OCI-LY1 (cell line): ENCODE measurements at regions not wholly inside any gene's neighbourhood (a gene's known extent, or its start where the extent isn't known, plus 50 kb on each side); places are given as distances from the start of the nearest gene placed in this dataset.

ENCODE experiments used
- H2AFZ ChIP-seq: fragments of 200-600 bp; sonication (generic), shearing (Covaris generic); 2 replicates; pipeline ENCODE4 v1.6.0; 2014; ENCODE audit warnings: antibody characterized with exemption, mild to moderate bottlenecking, low read length
- H3F3A ChIP-seq: fragments of 200-600 bp; sonication (generic), shearing (Covaris generic); 2 replicates; pipeline ENCODE4 v1.6.0; 2014; ENCODE audit warnings: mild to moderate bottlenecking, antibody characterized with exemption, low read length, moderate library complexity; ENCODE audit not compliant: insufficient read depth
- H3K27ac ChIP-seq: fragments of 200-600 bp; sonication (generic); 2 replicates; pipeline ENCODE4 v1.5.1; 2014; ENCODE audit warnings: low read length, mixed run types, mild to moderate bottlenecking, low read depth; ENCODE audit not compliant: poor library complexity, severe bottlenecking
- H3K27me3 ChIP-seq: fragments of 200-600 bp; sonication (generic); 2 replicates; pipeline ENCODE4 v1.6.0; 2014; ENCODE audit warnings: antibody characterized with exemption, mild to moderate bottlenecking, low read length, moderate library complexity; ENCODE audit not compliant: insufficient read depth
- H3K36me3 ChIP-seq: fragments of 200-600 bp; sonication (generic); 2 replicates; pipeline ENCODE4 v1.6.1; 2014; ENCODE audit warnings: mild to moderate bottlenecking, antibody characterized with exemption, low read length, moderate library complexity, mixed read lengths; ENCODE audit not compliant: insufficient read depth
- H3K4me1 ChIP-seq: fragments of 200-600 bp; sonication (generic); 2 replicates; pipeline ENCODE4 v1.5.1; 2014; ENCODE audit warnings: mild to moderate bottlenecking, low read length, moderate library complexity; ENCODE audit not compliant: insufficient read depth, severe bottlenecking
- H3K4me2 ChIP-seq: fragments of 200-600 bp; sonication (generic), shearing (Covaris generic); 2 replicates; pipeline ENCODE4 v1.6.1; 2014; ENCODE audit warnings: low read length
- H3K4me3 ChIP-seq: fragments of 200-600 bp; sonication (generic); 2 replicates; pipeline ENCODE4 v1.5.1; 2014; ENCODE audit warnings: low read length, low read depth, mild to moderate bottlenecking, mixed read lengths; ENCODE audit not compliant: poor library complexity, severe bottlenecking
- H3K79me2 ChIP-seq: fragments of 200-600 bp; shearing (Covaris generic); 2 replicates; pipeline ENCODE4 v1.6.1; 2016; ENCODE audit warnings: mixed run types, low read length, mixed read lengths; ENCODE audit not compliant: insufficient read depth
- H3K9ac ChIP-seq: fragments of 200-600 bp; sonication (generic), shearing (Covaris generic); 2 replicates; pipeline ENCODE4 v1.6.1; 2014; ENCODE audit warnings: mild to moderate bottlenecking, low read length, mixed read lengths
- H3K9me2 ChIP-seq: fragments of 200-600 bp; sonication (generic), shearing (Covaris generic); 2 replicates; pipeline ENCODE4 v1.6.1; 2014; ENCODE audit warnings: low read depth, mild to moderate bottlenecking, low read length, mixed read lengths
- H3K9me3 ChIP-seq: fragments of 200-600 bp; shearing (Covaris generic); 2 replicates; pipeline ENCODE4 v1.6.1; 2014; ENCODE audit warnings: low read length, mixed read lengths
- H4K20me1 ChIP-seq: fragments of 200-600 bp; sonication (generic), shearing (Covaris generic); 2 replicates; pipeline ENCODE4 v1.6.0; 2016; ENCODE audit warnings: mild to moderate bottlenecking, low read length; ENCODE audit not compliant: insufficient read depth
- CTCF ChIP-seq: fragments of 200-600 bp; sonication (generic), shearing (Covaris generic); IDR thresholded peaks from 2 replicates; pipeline ENCODE4 v1.5.1; 2017; ENCODE audit warnings: mild to moderate bottlenecking, antibody characterized with exemption, low read length, moderate library complexity, mixed read lengths
- EZH2 ChIP-seq: fragments of 200-600 bp; sonication (generic), shearing (Covaris generic); IDR thresholded peaks from 2 replicates; pipeline ENCODE4 v1.8.0; 2017; ENCODE audit warnings: borderline replicate concordance, mixed run types, mild to moderate bottlenecking, antibody characterized with exemption, low read length, moderate library complexity, mixed read lengths

GRCh38 chr4:116500225-116500624 lies 585.2 kb downstream of the TRAM1L1 start:
- Histone ChIP-seq H3K79me2 (no peaks in the 10 kb centered on the region), H3K9ac (no peak overlapping the region), H2AFZ (no peak overlapping the region)

GRCh38 chr4:116489739-116490138 lies 595.6 kb downstream of the TRAM1L1 start:
- Histone ChIP-seq H3F3A (no peaks in the 10 kb centered on the region), H3K4me3 (no peak overlapping the region), H3K27ac (no peak overlapping the region), H2AFZ (no peak overlapping the region), H4K20me1 (no peaks in the 10 kb centered on the region), H3K36me3 (no peaks in the 10 kb centered on the region), H3K79me2 (no peaks in the 10 kb centered on the region), H3K27me3 (no peaks in the 10 kb centered on the region), H3K4me1 (no peaks in the 10 kb centered on the region), H3K9me2 (no peaks in the 10 kb centered on the region), H3K9ac (no peak overlapping the region), H3K9me3 (no peaks in the 10 kb centered on the region), H3K4me2 (no peak overlapping the region)
- TF ChIP-seq CTCF (no peak), EZH2 (no peak)

More at GRCh38 chr4:116500225-116500624, 585.2 kb downstream of the TRAM1L1 start:
- no peaks in the 10 kb centered on the region for H3K9me2 ChIP-seq
- no peak overlapping the region for H3K4me2 ChIP-seq
- H4K20me1 ChIP-seq: no peaks in the 10 kb centered on the region
- H3K27ac ChIP-seq: no peak overlapping the region
- H3K4me3 ChIP-seq: no peak overlapping the region
- no peaks in the 10 kb centered on the region for H3F3A ChIP-seq
- H3K36me3 ChIP-seq: no peaks in the 10 kb centered on the region
- TF ChIP-seq CTCF: no peak
- no peak for TF ChIP-seq EZH2
- no peaks in the 10 kb centered on the region for H3K4me1 ChIP-seq
- H3K9me3 ChIP-seq: no peaks in the 10 kb centered on the region
- no peaks in the 10 kb centered on the region for H3K27me3 ChIP-seq

- TF ChIP-seq EZH2: no peak
- TF ChIP-seq CTCF: no peak
- Histone ChIP-seq H3F3A (no peaks in the 10 kb centered on the region), H3K4me3 (no peak overlapping the region), H3K4me1 (no peaks in the 10 kb centered on the region), H3K4me2 (no peak overlapping the region), H2AFZ (no peak overlapping the region), H3K9me2 (no peaks in the 10 kb centered on the region), H3K27me3 (no peaks in the 10 kb centered on the region), H3K27ac (no peak overlapping the region), H4K20me1 (no peaks in the 10 kb centered on the region), H3K36me3 (no peaks in the 10 kb centered on the region), H3K79me2 (no peaks in the 10 kb centered on the region), H3K9ac (no peak overlapping the region), H3K9me3 (no peaks in the 10 kb centered on the region)
Measured at GRCh38 chr4:116486401-116486800, 599.0 kb downstream of the TRAM1L1 start.
